SK-N-MC (cell line): ENCODE measurements at regions not wholly inside any gene's neighbourhood (a gene's known extent, or its start where the extent isn't known, plus 50 kb on each side); places are given as distances from the start of the nearest gene placed in this dataset.

Source experiments
- EZH2 ChIP-seq: fragments of 200-600 bp; sonication (generic); IDR thresholded peaks from one replicate; pipeline ENCODE4 v1.6.1; 2017; ENCODE audit warnings: antibody characterized with exemption
- FOXP2 ChIP-seq: optimal IDR thresholded peaks from 2 replicates; pipeline ENCODE3; 2011; ENCODE audit warnings: mild to moderate bottlenecking, moderate library complexity; ENCODE audit not compliant: insufficient read depth; ENCODE audit errors: extremely low read length, control extremely low read depth
- POLR2AphosphoS5 ChIP-seq: IDR thresholded peaks from 2 replicates; pipeline ENCODE4 v1.6.1; 2012; ENCODE audit warnings: mild to moderate bottlenecking, low read depth, low read length, borderline replicate concordance

DNA sequence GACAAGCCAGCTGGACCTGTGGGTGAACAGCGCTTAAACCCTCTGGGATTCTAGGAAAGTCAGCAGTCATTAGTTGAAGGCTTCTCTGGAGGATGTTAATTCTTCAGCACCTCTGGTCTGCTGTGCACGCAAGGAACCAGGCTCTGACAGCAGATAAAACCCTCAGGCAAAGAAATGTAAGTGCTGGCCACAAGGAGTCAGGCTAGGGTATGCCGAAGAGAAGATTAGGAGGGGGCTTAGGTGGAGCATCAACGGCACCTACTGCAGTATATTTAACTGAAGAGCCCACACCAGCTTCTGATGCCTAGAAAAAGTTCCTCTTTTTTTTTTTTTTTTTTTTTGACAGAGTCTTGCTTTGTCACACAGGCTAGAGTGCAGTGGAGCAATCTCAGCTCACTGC, 304.2 kb upstream of the MC4R start:
- TF ChIP-seq POLR2AphosphoS5, result no peak
- TF ChIP-seq EZH2, result no peak
- TF ChIP-seq FOXP2, result no peak
